Ishikawa (cell line): ENCODE measurements at regions not wholly inside any gene's neighbourhood (a gene's known extent, or its start where the extent isn't known, plus 50 kb on each side); places are given as distances from the start of the nearest gene placed in this dataset.

ENCODE experiments used
- CREB1 ChIP-seq: IDR thresholded peaks from 2 replicates; pipeline ENCODE4 v1.6.1; 2012; ENCODE audit warnings: low read depth
- EGR1 ChIP-seq: IDR thresholded peaks from 2 replicates; pipeline ENCODE4 v1.6.1; 2012
- EP300 ChIP-seq: IDR thresholded peaks from 2 replicates; pipeline ENCODE4 v1.6.1; 2012; ENCODE audit warnings: borderline replicate concordance
- FOXM1 ChIP-seq: IDR thresholded peaks from 2 replicates; pipeline ENCODE4 v1.6.1; 2012; ENCODE audit warnings: low read depth, borderline replicate concordance
- NFIC ChIP-seq: IDR thresholded peaks from 2 replicates; pipeline ENCODE4 v1.6.1; 2012
- RAD21 ChIP-seq: IDR thresholded peaks from 2 replicates; pipeline ENCODE4 v1.6.1; 2012; ENCODE audit warnings: low read depth
- TAF1 ChIP-seq: IDR thresholded peaks from 2 replicates; pipeline ENCODE4 v1.6.1; 2012; ENCODE audit warnings: low read depth, mild to moderate bottlenecking
- TCF12 ChIP-seq: IDR thresholded peaks from 2 replicates; pipeline ENCODE4 v1.6.1; 2012; ENCODE audit warnings: low read depth
- TEAD4 ChIP-seq: IDR thresholded peaks from 2 replicates; pipeline ENCODE4 v1.6.1; 2012
- YY1 ChIP-seq: IDR thresholded peaks from 2 replicates; pipeline ENCODE4 v1.6.1; 2012; ENCODE audit warnings: low read depth
- TF ChIP-seq, protein P1 (sequence below): IDR thresholded peaks from 2 replicates; pipeline ENCODE4 v1.6.1; 2012
- TF ChIP-seq, protein P2 (sequence below): IDR thresholded peaks from 2 replicates; pipeline ENCODE4 v1.6.1; 2012; ENCODE audit warnings: low read depth, mild to moderate bottlenecking
- TF ChIP-seq, protein P3 (sequence below): IDR thresholded peaks from 2 replicates; pipeline ENCODE4 v1.6.1; 2012

DNA sequence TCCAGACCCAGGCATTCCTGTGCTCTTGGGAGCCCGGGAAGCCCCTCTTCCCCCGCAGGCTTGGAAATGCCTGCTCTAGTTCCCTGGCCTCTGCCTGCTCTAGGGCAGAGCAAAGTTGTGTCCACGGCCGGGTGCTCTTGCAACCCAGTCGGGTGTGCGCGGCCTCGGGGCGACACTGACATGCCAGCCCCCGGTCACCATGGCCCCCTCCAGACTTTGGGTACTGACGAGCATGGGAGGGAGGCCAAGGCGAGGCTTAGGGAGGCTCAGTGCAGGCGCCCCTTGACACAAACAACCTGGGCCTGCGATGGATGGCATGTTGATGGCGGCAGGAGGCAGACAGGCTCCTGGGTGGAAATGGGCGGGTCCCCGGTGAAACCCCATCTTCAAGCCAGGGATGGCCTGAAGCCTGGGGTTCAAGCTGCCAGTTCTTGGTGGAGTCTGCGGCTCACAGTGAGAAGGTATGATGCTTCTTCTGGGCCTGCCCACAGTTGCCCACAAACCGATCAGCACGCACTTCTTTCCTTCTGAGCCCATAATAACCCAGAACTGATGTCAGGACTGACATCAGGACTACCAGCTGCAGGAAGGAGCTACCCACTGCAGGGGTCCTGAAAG lies 689.9 kb downstream of the DSC3 start:
- TF ChIP-seq EP300 = no peak
- no peak for TF ChIP-seq NFIC
- TF ChIP-seq TCF12 = no peak
- TF ChIP-seq, protein P1, sequence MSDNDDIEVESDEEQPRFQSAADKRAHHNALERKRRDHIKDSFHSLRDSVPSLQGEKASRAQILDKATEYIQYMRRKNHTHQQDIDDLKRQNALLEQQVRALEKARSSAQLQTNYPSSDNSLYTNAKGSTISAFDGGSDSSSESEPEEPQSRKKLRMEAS = no peak
- TF ChIP-seq TEAD4 = no peak
- no peak for TF ChIP-seq EGR1
- TF ChIP-seq, protein P2, sequence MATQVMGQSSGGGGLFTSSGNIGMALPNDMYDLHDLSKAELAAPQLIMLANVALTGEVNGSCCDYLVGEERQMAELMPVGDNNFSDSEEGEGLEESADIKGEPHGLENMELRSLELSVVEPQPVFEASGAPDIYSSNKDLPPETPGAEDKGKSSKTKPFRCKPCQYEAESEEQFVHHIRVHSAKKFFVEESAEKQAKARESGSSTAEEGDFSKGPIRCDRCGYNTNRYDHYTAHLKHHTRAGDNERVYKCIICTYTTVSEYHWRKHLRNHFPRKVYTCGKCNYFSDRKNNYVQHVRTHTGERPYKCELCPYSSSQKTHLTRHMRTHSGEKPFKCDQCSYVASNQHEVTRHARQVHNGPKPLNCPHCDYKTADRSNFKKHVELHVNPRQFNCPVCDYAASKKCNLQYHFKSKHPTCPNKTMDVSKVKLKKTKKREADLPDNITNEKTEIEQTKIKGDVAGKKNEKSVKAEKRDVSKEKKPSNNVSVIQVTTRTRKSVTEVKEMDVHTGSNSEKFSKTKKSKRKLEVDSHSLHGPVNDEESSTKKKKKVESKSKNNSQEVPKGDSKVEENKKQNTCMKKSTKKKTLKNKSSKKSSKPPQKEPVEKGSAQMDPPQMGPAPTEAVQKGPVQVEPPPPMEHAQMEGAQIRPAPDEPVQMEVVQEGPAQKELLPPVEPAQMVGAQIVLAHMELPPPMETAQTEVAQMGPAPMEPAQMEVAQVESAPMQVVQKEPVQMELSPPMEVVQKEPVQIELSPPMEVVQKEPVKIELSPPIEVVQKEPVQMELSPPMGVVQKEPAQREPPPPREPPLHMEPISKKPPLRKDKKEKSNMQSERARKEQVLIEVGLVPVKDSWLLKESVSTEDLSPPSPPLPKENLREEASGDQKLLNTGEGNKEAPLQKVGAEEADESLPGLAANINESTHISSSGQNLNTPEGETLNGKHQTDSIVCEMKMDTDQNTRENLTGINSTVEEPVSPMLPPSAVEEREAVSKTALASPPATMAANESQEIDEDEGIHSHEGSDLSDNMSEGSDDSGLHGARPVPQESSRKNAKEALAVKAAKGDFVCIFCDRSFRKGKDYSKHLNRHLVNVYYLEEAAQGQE = no peak
- TF ChIP-seq, protein P3, sequence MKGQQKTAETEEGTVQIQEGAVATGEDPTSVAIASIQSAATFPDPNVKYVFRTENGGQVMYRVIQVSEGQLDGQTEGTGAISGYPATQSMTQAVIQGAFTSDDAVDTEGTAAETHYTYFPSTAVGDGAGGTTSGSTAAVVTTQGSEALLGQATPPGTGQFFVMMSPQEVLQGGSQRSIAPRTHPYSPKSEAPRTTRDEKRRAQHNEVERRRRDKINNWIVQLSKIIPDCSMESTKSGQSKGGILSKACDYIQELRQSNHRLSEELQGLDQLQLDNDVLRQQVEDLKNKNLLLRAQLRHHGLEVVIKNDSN = no peak
- TF ChIP-seq CREB1 = no peak
- no peak for TF ChIP-seq FOXM1
- no peak for TF ChIP-seq RAD21
- no peak for TF ChIP-seq TAF1
- TF ChIP-seq YY1 = no peak
